ENCODE measurements at regions not wholly inside any gene's neighbourhood (a gene's known extent, or its start where the extent isn't known, plus 50 kb on each side); places are given as distances from the start of the nearest gene placed in this dataset.

- CTCF ChIA-PET: no interaction called here
- no peak overlapping the region for H3K4me2 ChIP-seq (ENCODE audit: low read length)
- POLR2A ChIA-PET: no interaction called here
- H3K9me2 ChIP-seq (ENCODE audit: insufficient read depth): no peaks in the 10 kb centered on the region
- no peak for DNase-seq (ENCODE audit: low read depth, low spot score)
- no peaks in the 10 kb centered on the region; the same call in 1 of the 2 replicates for H4K20me1 ChIP-seq (ENCODE audit: insufficient read depth)
- H3K27me3 ChIP-seq (ENCODE audit: insufficient read depth, low read length): peaks cover 33% of the 10 kb centered on the region
- no peak overlapping the region for H3K27ac ChIP-seq (ENCODE audit: low read depth, low read length)
- RAD21 ChIA-PET (ENCODE audit: low non-redundant PET in 1 of 2, low total read pairs in 2 of 2, uncharacterized antibody in 2 of 2, unreplicated experiment in 2 of 2): no interaction called here
- intact Hi-C loops (cut with micrococcal nuclease): no loop called here
- H3K9ac ChIP-seq (ENCODE audit: low read length): no peak overlapping the region
- ATAC-seq: no peak
- no peaks in the 10 kb centered on the region for H3K9me3 ChIP-seq (ENCODE audit: control insufficient read depth in 1 of 2, insufficient read depth in 1 of 2, low read depth in 1 of 2, low read length in 2 of 2)
- no peaks in the 10 kb centered on the region for H3K4me1 ChIP-seq (ENCODE audit: control insufficient read depth in 1 of 2, insufficient read depth in 2 of 2, low read length in 2 of 2)
- no peak for TF ChIP-seq EZH2phosphoT487 (IDR thresholded peaks at IDR 0.05; ENCODE audit: borderline replicate concordance)
- TF ChIP-seq EZH2 (IDR thresholded peaks at IDR 0.05): no peak
- TF ChIP-seq JUND (IDR thresholded peaks at IDR 0.05): no peak
- no peak for TF ChIP-seq ZNF274 (IDR thresholded peaks at IDR 0.05; ENCODE audit: low read depth, low read length)
- TF ChIP-seq CEBPB (IDR thresholded peaks at IDR 0.05; ENCODE audit: low read depth): no peak
- no peak for TF ChIP-seq SP1 (IDR thresholded peaks at IDR 0.05; ENCODE audit: low read depth)
- TF ChIP-seq CBX3 (IDR thresholded peaks at IDR 0.05; ENCODE audit: low read depth): no peak
- no peak for TF ChIP-seq TCF7L2 (IDR thresholded peaks at IDR 0.05; ENCODE audit: borderline replicate concordance, extremely low read depth, insufficient read depth, insufficient read length)
- TF ChIP-seq FOSL1 (IDR thresholded peaks at IDR 0.05; ENCODE audit: low read depth): no peak
- no peak for TF ChIP-seq ELF1 (IDR thresholded peaks at IDR 0.05; ENCODE audit: borderline replicate concordance, low read depth)
- TF ChIP-seq, protein P1, sequence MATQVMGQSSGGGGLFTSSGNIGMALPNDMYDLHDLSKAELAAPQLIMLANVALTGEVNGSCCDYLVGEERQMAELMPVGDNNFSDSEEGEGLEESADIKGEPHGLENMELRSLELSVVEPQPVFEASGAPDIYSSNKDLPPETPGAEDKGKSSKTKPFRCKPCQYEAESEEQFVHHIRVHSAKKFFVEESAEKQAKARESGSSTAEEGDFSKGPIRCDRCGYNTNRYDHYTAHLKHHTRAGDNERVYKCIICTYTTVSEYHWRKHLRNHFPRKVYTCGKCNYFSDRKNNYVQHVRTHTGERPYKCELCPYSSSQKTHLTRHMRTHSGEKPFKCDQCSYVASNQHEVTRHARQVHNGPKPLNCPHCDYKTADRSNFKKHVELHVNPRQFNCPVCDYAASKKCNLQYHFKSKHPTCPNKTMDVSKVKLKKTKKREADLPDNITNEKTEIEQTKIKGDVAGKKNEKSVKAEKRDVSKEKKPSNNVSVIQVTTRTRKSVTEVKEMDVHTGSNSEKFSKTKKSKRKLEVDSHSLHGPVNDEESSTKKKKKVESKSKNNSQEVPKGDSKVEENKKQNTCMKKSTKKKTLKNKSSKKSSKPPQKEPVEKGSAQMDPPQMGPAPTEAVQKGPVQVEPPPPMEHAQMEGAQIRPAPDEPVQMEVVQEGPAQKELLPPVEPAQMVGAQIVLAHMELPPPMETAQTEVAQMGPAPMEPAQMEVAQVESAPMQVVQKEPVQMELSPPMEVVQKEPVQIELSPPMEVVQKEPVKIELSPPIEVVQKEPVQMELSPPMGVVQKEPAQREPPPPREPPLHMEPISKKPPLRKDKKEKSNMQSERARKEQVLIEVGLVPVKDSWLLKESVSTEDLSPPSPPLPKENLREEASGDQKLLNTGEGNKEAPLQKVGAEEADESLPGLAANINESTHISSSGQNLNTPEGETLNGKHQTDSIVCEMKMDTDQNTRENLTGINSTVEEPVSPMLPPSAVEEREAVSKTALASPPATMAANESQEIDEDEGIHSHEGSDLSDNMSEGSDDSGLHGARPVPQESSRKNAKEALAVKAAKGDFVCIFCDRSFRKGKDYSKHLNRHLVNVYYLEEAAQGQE (IDR thresholded peaks at IDR 0.05; ENCODE audit: low read depth): no peak
- TF ChIP-seq EGR1 (IDR thresholded peaks at IDR 0.05; ENCODE audit: low read depth): no peak
- no peak for TF ChIP-seq SIN3A (IDR thresholded peaks at IDR 0.05; ENCODE audit: low read depth)
- no peak for TF ChIP-seq ZBTB33 (IDR thresholded peaks at IDR 0.05; ENCODE audit: extremely low read depth, insufficient replicate concordance, low read length)
- no peak for TF ChIP-seq MAX (IDR thresholded peaks at IDR 0.05)
- no peak for TF ChIP-seq SRF (IDR thresholded peaks at IDR 0.05; ENCODE audit: low read depth)
- TF ChIP-seq POLR2A (IDR thresholded peaks at IDR 0.05; ENCODE audit: borderline replicate concordance, extremely low read depth, insufficient read depth, insufficient read length): no peak
- no peak for TF ChIP-seq YY1 (IDR thresholded peaks at IDR 0.05; ENCODE audit: extremely low read depth, insufficient replicate concordance, low read depth, low read length)
- no peak for TF ChIP-seq ZFX (IDR thresholded peaks at IDR 0.05)
- no peak for TF ChIP-seq CTCF (IDR thresholded peaks at IDR 0.05 in 2 of 3, conservative IDR thresholded peaks at IDR 0.05 in 1 of 3; ENCODE audit: borderline replicate concordance in 1 of 3, insufficient read depth in 1 of 3, low read depth in 2 of 3, low read length in 2 of 3)
- H3K36me3 ChIP-seq (ENCODE audit: control insufficient read depth in 1 of 2, insufficient read depth in 2 of 2, low read length in 2 of 2): no peaks in the 10 kb centered on the region
- BruUV-seq (replicated peaks): no TSS peak
- H3K79me2 ChIP-seq (ENCODE audit: insufficient read depth, low read length): no peaks in the 10 kb centered on the region
- no peak overlapping the region for H2AFZ ChIP-seq (ENCODE audit: low read depth, low read length, poor library complexity, severe bottlenecking)
- H3K4me3 ChIP-seq (replicated peaks in 1 of 2; ENCODE audit: low read depth in 1 of 2, low read length in 2 of 2): no peak overlapping the region
Observed at GRCh38 chr9:90007516-90008440, 403.0 kb downstream of the GADD45G start.
